Neural cell (in vitro differentiated cells): ENCODE measurements at regions not wholly inside any gene's neighbourhood (a gene's known extent, or its start where the extent isn't known, plus 50 kb on each side); places are given as distances from the start of the nearest gene placed in this dataset.

Source experiments
- H2AFZ ChIP-seq: fragments of 200-600, 300-800 bp; sonication (generic), shearing (Covaris generic); 2 replicates; pipeline ENCODE4 v1.6.0; 2014; ENCODE audit warnings: low read depth, mild to moderate bottlenecking, antibody characterized with exemption, low read length, moderate library complexity
- H3F3A ChIP-seq: fragments of 200-600 bp; shearing (Covaris generic); 2 replicates; pipeline ENCODE4 v1.6.1; 2016; ENCODE audit warnings: mild to moderate bottlenecking, moderate library complexity, mixed read lengths, antibody characterized with exemption, low read length; ENCODE audit not compliant: insufficient read depth, poor library complexity, severe bottlenecking
- H3K27ac ChIP-seq: fragments of 200-600, 300-800 bp; sonication (generic), shearing (Covaris generic); 2 replicates; pipeline ENCODE4 v1.5.1; 2014; ENCODE audit warnings: mild to moderate bottlenecking, low read length, moderate library complexity
- H3K27me3 ChIP-seq: fragments of 300-800, 200-600 bp; sonication (generic), shearing (Covaris generic); 2 replicates; pipeline ENCODE4 v1.6.0; 2014; ENCODE audit warnings: mild to moderate bottlenecking, low read depth, low read length, moderate library complexity; ENCODE audit not compliant: insufficient read depth
- H3K36me3 ChIP-seq: fragments of 300-800, 200-600 bp; sonication (generic), shearing (Covaris generic); 2 replicates; pipeline ENCODE4 v1.5.1; 2014; ENCODE audit warnings: mild to moderate bottlenecking, antibody characterized with exemption, low read length, moderate library complexity; ENCODE audit not compliant: insufficient read depth
- H3K4me2 ChIP-seq: fragments of 300-800, 200-600 bp; sonication (generic), shearing (Covaris generic); 2 replicates; pipeline ENCODE4 v1.6.0; 2014; ENCODE audit warnings: mild to moderate bottlenecking, low read length
- H3K4me3 ChIP-seq: fragments of 300-800, 200-600 bp; sonication (generic), shearing (Covaris generic); 2 replicates; pipeline ENCODE4 v1.5.1; 2014; ENCODE audit warnings: mild to moderate bottlenecking, low read length, moderate library complexity
- H3K79me2 ChIP-seq: fragments of 200-600 bp; shearing (Covaris generic); replicated peaks from 2 replicates; pipeline ENCODE4 v1.6.0; 2014; ENCODE audit warnings: mild to moderate bottlenecking, low read length, moderate library complexity; ENCODE audit not compliant: insufficient read depth
- H3K9ac ChIP-seq: fragments of 300-800, 200-600 bp; sonication (generic), shearing (Covaris generic); 2 replicates; pipeline ENCODE4 v1.6.1; 2016; ENCODE audit warnings: mild to moderate bottlenecking, low read length, mixed read lengths
- H3K9me2 ChIP-seq: fragments of 200-600 bp; shearing (Covaris generic); 2 replicates; pipeline ENCODE4 v1.6.1; 2016; ENCODE audit warnings: mild to moderate bottlenecking, low read length, mixed read lengths; ENCODE audit not compliant: insufficient read depth
- H3K9me3 ChIP-seq: fragments of 200-600, 300-800 bp; sonication (generic), shearing (Covaris generic); 2 replicates; pipeline ENCODE4 v1.6.1; 2016; ENCODE audit warnings: mild to moderate bottlenecking, mixed run types, low read length, moderate library complexity, mixed read lengths
- H4K20me1 ChIP-seq: fragments of 200-600 bp; shearing (Covaris generic); 2 replicates; pipeline ENCODE4 v1.6.1; 2016; ENCODE audit warnings: mild to moderate bottlenecking, mixed run types; ENCODE audit not compliant: insufficient read depth
- CTCF ChIP-seq: fragments of 450-650 bp; IDR thresholded peaks from 2 replicates; pipeline ENCODE4 v1.5.1; 2014; ENCODE audit warnings: antibody characterized with exemption, mild to moderate bottlenecking, moderate library complexity; ENCODE audit not compliant: poor library complexity, severe bottlenecking
- EP300 ChIP-seq: fragments of 450-650 bp; conservative IDR thresholded peaks from 2 replicates; pipeline ENCODE4 v1.6.1; 2014; ENCODE audit warnings: antibody characterized with exemption, mild to moderate bottlenecking, moderate library complexity; ENCODE audit not compliant: poor library complexity, severe bottlenecking
- EZH2 ChIP-seq: fragments of 200-600, 300-800 bp; shearing (Covaris generic), sonication (generic); IDR thresholded peaks from 2 replicates; pipeline ENCODE4 v1.6.1; 2014; ENCODE audit warnings: antibody characterized with exemption, low read length, borderline replicate concordance, mild to moderate bottlenecking; ENCODE audit not compliant: insufficient read depth, poor library complexity, severe bottlenecking
- MXI1 ChIP-seq: fragments of 450-650 bp; conservative IDR thresholded peaks from 2 replicates; pipeline ENCODE4 v1.6.1; 2014; ENCODE audit warnings: antibody characterized with exemption, mild to moderate bottlenecking; ENCODE audit not compliant: poor library complexity, severe bottlenecking
- POLR2AphosphoS5 ChIP-seq: IDR thresholded peaks from 2 replicates; pipeline ENCODE4 v1.6.1; 2012
- RAD21 ChIP-seq: fragments of 450-650 bp; conservative IDR thresholded peaks from 2 replicates; pipeline ENCODE4 v1.6.1; 2014; ENCODE audit warnings: antibody characterized with exemption, mild to moderate bottlenecking, moderate library complexity
- REST ChIP-seq: IDR thresholded peaks from 2 replicates; pipeline ENCODE4 v1.6.1; 2012; ENCODE audit warnings: borderline replicate concordance
- SMC3 ChIP-seq: fragments of 450-650 bp; conservative IDR thresholded peaks from 2 replicates; pipeline ENCODE4 v1.6.1; 2014; ENCODE audit warnings: antibody characterized with exemption, mild to moderate bottlenecking, moderate library complexity; ENCODE audit not compliant: poor library complexity
- TAF1 ChIP-seq: IDR thresholded peaks from 2 replicates; pipeline ENCODE4 v1.6.1; 2012; ENCODE audit warnings: low read depth

GRCh38 chr18:73147590-73147989 lies 279.8 kb upstream of the NETO1 start:
- H3K27ac ChIP-seq = no peak overlapping the region
- no peaks in the 10 kb centered on the region for H3K27me3 ChIP-seq
- no peaks in the 10 kb centered on the region for H3F3A ChIP-seq
- no peak overlapping the region for H3K9ac ChIP-seq
- H3K79me2 ChIP-seq = no peaks in the 10 kb centered on the region
- no peaks in the 10 kb centered on the region for H3K9me2 ChIP-seq
- no peak overlapping the region for H2AFZ ChIP-seq
- no peaks in the 10 kb centered on the region for H4K20me1 ChIP-seq
- no peaks in the 10 kb centered on the region for H3K9me3 ChIP-seq
- no peak overlapping the region for H3K4me2 ChIP-seq
- H3K4me3 ChIP-seq = no peak overlapping the region
- H3K36me3 ChIP-seq = no peaks in the 10 kb centered on the region
- no peak for TF ChIP-seq SMC3
- TF ChIP-seq EP300 = no peak
- TF ChIP-seq MXI1 = no peak

- Histone ChIP-seq H3K9ac (no peak overlapping the region), H3K79me2 (no peaks in the 10 kb centered on the region)
- TF ChIP-seq MXI1 = no peak
- TF ChIP-seq REST = no peak
- no peak for TF ChIP-seq EP300
- no peak for TF ChIP-seq TAF1
- TF ChIP-seq POLR2AphosphoS5 = no peak
- TF ChIP-seq SMC3 = no peak
- TF ChIP-seq EZH2 = no peak
- TF ChIP-seq RAD21 = no peak
Measured at GRCh38 chr18:73144030-73144429, 276.2 kb upstream of the NETO1 start.

GRCh38 chr18:73136134-73136533 lies 268.3 kb upstream of the NETO1 start:
- Histone ChIP-seq H3K27ac (no peak overlapping the region), H2AFZ (no peak overlapping the region), H4K20me1 (no peaks in the 10 kb centered on the region), H3K4me2 (no peak overlapping the region), H3F3A (no peaks in the 10 kb centered on the region), H3K4me3 (no peak overlapping the region), H3K9ac (no peak overlapping the region), H3K79me2 (no peaks in the 10 kb centered on the region), H3K36me3 (no peaks in the 10 kb centered on the region), H3K9me2 (no peaks in the 10 kb centered on the region), H3K9me3 (no peaks in the 10 kb centered on the region), H3K27me3 (no peaks in the 10 kb centered on the region)
- TF ChIP-seq EP300 (no peak), SMC3 (no peak), MXI1 (no peak), TAF1 (no peak), RAD21 (no peak), POLR2AphosphoS5 (no peak), CTCF (no peak), EZH2 (no peak), REST (no peak)

More at GRCh38 chr18:73144030-73144429, 276.2 kb upstream of the NETO1 start:
- H2AFZ ChIP-seq = no peak overlapping the region
- H3F3A ChIP-seq = no peaks in the 10 kb centered on the region
- no peaks in the 10 kb centered on the region for H3K36me3 ChIP-seq
- no peaks in the 10 kb centered on the region for H4K20me1 ChIP-seq
- no peak overlapping the region for H3K27ac ChIP-seq
- no peak overlapping the region for H3K4me3 ChIP-seq
- H3K27me3 ChIP-seq = no peaks in the 10 kb centered on the region
- no peaks in the 10 kb centered on the region for H3K9me3 ChIP-seq
- H3K9me2 ChIP-seq = no peaks in the 10 kb centered on the region
- no peak overlapping the region for H3K4me2 ChIP-seq
